CD4-positive, alpha-beta memory T cell (primary cell): ENCODE measurements at regions not wholly inside any gene's neighbourhood (a gene's known extent, or its start where the extent isn't known, plus 50 kb on each side); places are given as distances from the start of the nearest gene placed in this dataset.

Experiments used
- CTCF ChIA-PET: fragments of 350-600 bp; sonication (Branson Sonifier 250); formaldehyde crosslinking; loops from one replicate; lab custom pipeline; 2021; ENCODE audit warnings: inconsistent platforms; ENCODE audit not compliant: partially characterized antibody; lab: Charles Lee
- POLR2A ChIA-PET: fragments of 350-600 bp; sonication (Branson Sonifier 250); formaldehyde crosslinking; loops from one replicate; lab custom pipeline; 2021; ENCODE audit not compliant: partially characterized antibody; lab: Charles Lee
- DNase-seq, 5 donors: peaks; one replicate each; pipeline versions ENCODE4 v3.0.0 to v3.0.0-alpha.2; 2020 to 2022; ENCODE audit warnings: mixed read lengths in 1 of 5
- H3K27ac ChIP-seq: one replicate; pipeline ENCODE4 v1.7.0; 2013; ENCODE audit warnings: low read depth, low read length
- H3K27me3 ChIP-seq: 2 replicates; pipeline ENCODE4 v1.7.0; 2013; ENCODE audit warnings: mild to moderate bottlenecking, low read length, moderate library complexity; ENCODE audit not compliant: insufficient read depth
- H3K36me3 ChIP-seq: 2 replicates; pipeline ENCODE4 v1.7.0; 2013; ENCODE audit warnings: mild to moderate bottlenecking, low read length, moderate library complexity; ENCODE audit not compliant: insufficient read depth
- H3K4me1 ChIP-seq: 2 replicates; pipeline ENCODE4 v1.7.0; 2013; ENCODE audit warnings: mild to moderate bottlenecking, low read length, moderate library complexity; ENCODE audit not compliant: insufficient read depth
- H3K4me3 ChIP-seq, 2 donors: one replicate each; pipeline ENCODE4 v1.7.0; 2013; ENCODE audit warnings: low read length in 2 of 2, mild to moderate bottlenecking in 1 of 2
- H3K9me3 ChIP-seq, 2 donors: one replicate each; pipeline ENCODE4 v1.7.0; 2013; ENCODE audit warnings: low read length in 2 of 2, control low read depth in 1 of 2; ENCODE audit not compliant: control insufficient read depth in 1 of 2
- H3K27ac Mint-ChIP-seq, 7 donors: one replicate each; pipeline ENCODE4 v1.8.0; 2020 to 2021; ENCODE audit warnings: mixed read lengths in 7 of 7, mild to moderate bottlenecking in 6 of 7, inconsistent platforms in 3 of 7, moderate library complexity in 3 of 7
- H3K27me3 Mint-ChIP-seq, 2 donors: one replicate each; pipeline ENCODE4 v1.8.0; 2020 to 2021; ENCODE audit warnings: mixed read lengths in 2 of 2
- H3K36me3 Mint-ChIP-seq, 2 donors: one replicate each; pipeline ENCODE4 v1.8.0; 2020 to 2021; ENCODE audit warnings: mixed read lengths in 2 of 2, inconsistent platforms in 1 of 2, mild to moderate bottlenecking in 1 of 2
- H3K4me1 Mint-ChIP-seq, 4 donors: one replicate each; pipeline ENCODE4 v1.8.0; 2020 to 2021; ENCODE audit warnings: mixed read lengths in 4 of 4, mild to moderate bottlenecking in 1 of 4
- H3K4me3 Mint-ChIP-seq, 8 donors: one replicate each; pipeline ENCODE4 v1.8.0; 2020 to 2021; ENCODE audit warnings: mixed read lengths in 8 of 8, mild to moderate bottlenecking in 7 of 8, moderate library complexity in 6 of 8, inconsistent platforms in 3 of 8
- H3K9me3 Mint-ChIP-seq, 8 donors: one replicate each; pipeline ENCODE4 v1.8.0; 2020 to 2021; ENCODE audit warnings: mixed read lengths in 8 of 8, mild to moderate bottlenecking in 5 of 8, inconsistent platforms in 3 of 8, moderate library complexity in 1 of 8
- intact Hi-C: fragments of 100-400 bp; cut with micrococcal nuclease; formaldehyde crosslinking; loops from one replicate; pipeline ENCODE4 v1.15.1; 2023

- H3K4me3 Mint-ChIP-seq: no peak overlapping the region
- H3K4me1 ChIP-seq: no peaks in the 10 kb centered on the region
- POLR2A ChIA-PET: no interaction called here
- H3K36me3 ChIP-seq: no peaks in the 10 kb centered on the region
- no peak for DNase-seq
- H3K9me3 Mint-ChIP-seq: no peaks in the 10 kb centered on the region
- CTCF ChIA-PET: no interaction called here
- no peaks in the 10 kb centered on the region for H3K36me3 Mint-ChIP-seq
- no peak overlapping the region for H3K4me3 ChIP-seq
- peaks cover 7 to 23% of the 10 kb centered on the region in 2 donors for H3K27me3 Mint-ChIP-seq
- intact Hi-C loops: no loop called here
- no peaks in the 10 kb centered on the region for H3K9me3 ChIP-seq
- no peaks in the 10 kb centered on the region for H3K4me1 Mint-ChIP-seq
- H3K27me3 ChIP-seq: no peaks in the 10 kb centered on the region
- no peak overlapping the region for H3K27ac ChIP-seq
- no peak overlapping the region for H3K27ac Mint-ChIP-seq
Observed at GRCh38 chr15:39394496-39394895, 186.4 kb upstream of the THBS1 start.

- H3K9me3 Mint-ChIP-seq: no peaks in the 10 kb centered on the region
- intact Hi-C loops: no loop called here
- no peak overlapping the region for H3K4me3 Mint-ChIP-seq
- no peaks in the 10 kb centered on the region for H3K27me3 ChIP-seq
- no peaks in the 10 kb centered on the region for H3K36me3 Mint-ChIP-seq
- H3K4me1 Mint-ChIP-seq: no peaks in the 10 kb centered on the region
- H3K36me3 ChIP-seq: no peaks in the 10 kb centered on the region
- no peak overlapping the region for H3K4me3 ChIP-seq
- H3K27ac ChIP-seq: no peak overlapping the region
- H3K27ac Mint-ChIP-seq: no peak overlapping the region
- no peaks in the 10 kb centered on the region for H3K9me3 ChIP-seq
- ChIA-PET CTCF (interaction anchor here (0.6 kb wide), 1 partner anchor 242 kb away, joined by 3 read pairs; no protein-coding TSS in a partner anchor), POLR2A (no interaction called here)
- no peaks in the 10 kb centered on the region for H3K4me1 ChIP-seq
- DNase-seq: no peak
- H3K27me3 Mint-ChIP-seq: peaks cover 9 to 14% of the 10 kb centered on the region in 2 donors
Observed at GRCh38 chr15:39396979-39397615, 183.8 kb upstream of the THBS1 start.

DNA sequence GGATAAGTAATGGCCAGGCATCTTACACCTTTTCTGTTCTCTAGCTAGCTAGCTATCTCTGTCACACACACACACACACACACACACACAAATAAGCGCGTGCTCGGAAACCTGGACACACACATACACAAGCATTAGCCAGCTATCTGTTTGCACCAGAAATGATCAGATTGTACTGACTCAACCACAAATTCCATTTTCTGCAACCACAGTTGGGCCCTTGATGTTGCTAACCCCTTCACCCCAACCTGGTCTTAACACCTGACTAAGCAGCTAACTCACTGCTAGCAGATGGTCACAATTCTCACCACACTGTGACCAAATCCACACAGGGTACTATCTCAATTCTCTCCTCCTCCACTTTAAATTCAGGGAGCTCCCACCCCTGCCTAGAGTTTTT is 183.0 kb upstream of the THBS1 start:
- intact Hi-C loops: no loop called here
- Mint-ChIP-seq H3K9me3 (no peaks in the 10 kb centered on the region), H3K27me3 (peaks cover 9 to 11% of the 10 kb centered on the region in 2 donors), H3K27ac (no peak overlapping the region), H3K4me3 (no peak overlapping the region), H3K4me1 (no peaks in the 10 kb centered on the region), H3K36me3 (no peaks in the 10 kb centered on the region)
- DNase-seq: no peak
- CTCF ChIA-PET: no interaction called here
- POLR2A ChIA-PET: no interaction called here
- H3K9me3 ChIP-seq: no peaks in the 10 kb centered on the region
- no peak overlapping the region for H3K27ac ChIP-seq
- H3K4me1 ChIP-seq: no peaks in the 10 kb centered on the region
- no peaks in the 10 kb centered on the region for H3K27me3 ChIP-seq
- H3K4me3 ChIP-seq: no peak overlapping the region
- H3K36me3 ChIP-seq: no peaks in the 10 kb centered on the region

DNA sequence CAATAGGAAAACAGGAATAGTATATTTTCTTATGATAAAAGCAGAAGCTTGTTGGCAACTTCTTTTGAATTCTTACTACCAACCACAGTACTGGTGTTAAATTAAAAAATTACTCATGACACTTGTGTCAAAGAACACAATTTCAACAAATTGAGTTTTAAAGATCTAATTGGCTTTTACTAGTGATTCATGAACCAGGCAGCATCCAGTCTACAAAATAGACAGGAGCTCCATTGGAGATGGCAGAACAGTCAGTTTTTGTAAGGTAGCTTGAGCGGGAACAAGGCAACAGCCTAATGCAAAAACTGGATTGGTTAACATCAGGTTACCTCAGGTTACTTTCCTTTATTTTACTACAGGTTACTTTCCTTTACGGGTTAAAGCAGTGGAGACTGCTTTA is 181.3 kb upstream of the THBS1 start:
- no peak overlapping the region for H3K27ac ChIP-seq

DNA sequence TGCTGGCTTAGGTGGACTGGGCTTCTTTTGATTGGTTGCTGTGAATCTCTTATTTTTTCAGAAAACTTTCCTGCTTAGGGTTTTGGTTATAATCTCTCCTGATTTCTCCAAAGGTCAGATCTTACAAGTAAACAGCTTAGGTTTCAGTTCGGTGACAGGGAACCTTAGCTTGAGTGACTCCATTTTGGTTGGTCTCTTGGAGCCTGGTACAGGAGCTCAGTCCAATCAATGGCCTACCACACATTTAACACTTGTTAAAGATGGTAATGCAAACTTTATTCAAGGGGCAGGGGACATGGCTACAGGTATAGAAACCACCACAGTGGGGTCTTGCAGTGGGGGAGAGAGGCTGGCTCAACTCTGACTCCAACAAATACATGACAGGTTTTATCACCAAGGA is 180.9 kb upstream of the THBS1 start:
- intact Hi-C loops: no loop called here
- H3K27me3 ChIP-seq: no peaks in the 10 kb centered on the region
- Mint-ChIP-seq H3K27ac (no peak overlapping the region), H3K9me3 (no peaks in the 10 kb centered on the region), H3K27me3 (peaks cover 7% of the 10 kb centered on the region in 2 donors), H3K4me1 (no peaks in the 10 kb centered on the region), H3K36me3 (no peaks in the 10 kb centered on the region), H3K4me3 (no peak overlapping the region)
- H3K36me3 ChIP-seq: no peaks in the 10 kb centered on the region
- DNase-seq: no peak
- ChIA-PET POLR2A (no interaction called here), CTCF (no interaction called here)
- no peaks in the 10 kb centered on the region for H3K9me3 ChIP-seq
- no peak overlapping the region for H3K4me3 ChIP-seq
- no peaks in the 10 kb centered on the region for H3K4me1 ChIP-seq
- no peak overlapping the region for H3K27ac ChIP-seq

More for the DNA sequence above, 181.3 kb upstream of the THBS1 start:
- DNase-seq: no peak
- H3K4me1 Mint-ChIP-seq: no peaks in the 10 kb centered on the region
- Histone ChIP-seq H3K4me1 (no peaks in the 10 kb centered on the region), H3K36me3 (no peaks in the 10 kb centered on the region), H3K4me3 (no peak overlapping the region), H3K9me3 (no peaks in the 10 kb centered on the region), H3K27me3 (no peaks in the 10 kb centered on the region)
- H3K27me3 Mint-ChIP-seq: peaks cover 8 to 9% of the 10 kb centered on the region in 2 donors
- intact Hi-C loops: no loop called here
- no peak overlapping the region for H3K4me3 Mint-ChIP-seq
- POLR2A ChIA-PET: no interaction called here
- H3K36me3 Mint-ChIP-seq: no peaks in the 10 kb centered on the region
- CTCF ChIA-PET: no interaction called here
- no peaks in the 10 kb centered on the region for H3K9me3 Mint-ChIP-seq
- no peak overlapping the region for H3K27ac Mint-ChIP-seq

DNA sequence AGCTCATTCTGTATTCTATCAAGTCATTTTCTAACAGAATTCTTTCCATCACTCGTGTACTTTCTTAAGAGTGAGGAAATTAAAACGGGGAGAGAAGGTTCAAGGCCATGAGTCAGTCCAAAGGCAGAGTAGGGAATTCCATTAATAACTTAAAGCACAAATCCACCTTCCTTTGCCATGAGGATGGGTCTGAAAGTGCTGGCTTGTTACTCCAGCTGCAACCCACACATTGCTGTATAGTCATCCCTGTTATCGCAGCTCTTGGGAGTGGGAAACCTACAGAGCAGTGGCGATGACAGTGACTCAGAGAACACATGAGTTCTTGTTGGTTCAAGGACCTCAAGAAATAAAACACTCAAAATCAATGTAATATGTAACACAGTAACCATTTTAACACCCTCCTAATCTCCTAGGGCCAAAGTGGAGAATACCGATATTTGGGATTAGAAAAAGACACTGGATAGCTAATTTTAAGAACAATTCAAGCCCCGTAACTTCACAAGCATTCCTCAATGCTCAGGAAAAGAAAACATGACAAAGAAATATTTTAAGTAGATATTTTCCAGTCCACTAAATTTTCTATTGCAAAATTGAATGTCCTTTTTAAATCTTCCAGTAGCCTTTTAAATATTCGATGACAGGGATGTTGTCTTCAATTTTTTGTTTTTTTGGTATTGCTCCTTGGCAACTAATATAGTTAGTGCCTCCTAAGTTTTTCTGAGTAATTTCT is 179.9 kb upstream of the THBS1 start:
- Histone ChIP-seq H3K27me3 (no peaks in the 10 kb centered on the region), H3K27ac (no peak overlapping the region), H3K9me3 (no peaks in the 10 kb centered on the region), H3K4me3 (no peak overlapping the region), H3K4me1 (no peaks in the 10 kb centered on the region), H3K36me3 (no peaks in the 10 kb centered on the region)
- ChIA-PET CTCF (no interaction called here), POLR2A (no interaction called here)
- Mint-ChIP-seq H3K27me3 (peaks cover 2 to 5% of the 10 kb centered on the region in 2 donors), H3K4me1 (no peaks in the 10 kb centered on the region), H3K4me3 (no peak overlapping the region), H3K27ac (no peak overlapping the region), H3K9me3 (no peaks in the 10 kb centered on the region), H3K36me3 (no peaks in the 10 kb centered on the region)
- DNase-seq: no peak
- intact Hi-C loops: no loop called here

- intact Hi-C loops: no loop called here
- DNase-seq: no peak
- Mint-ChIP-seq H3K27me3 (peaks cover 2 to 6% of the 10 kb centered on the region in 2 donors), H3K27ac (no peak overlapping the region), H3K4me1 (no peaks in the 10 kb centered on the region), H3K36me3 (no peaks in the 10 kb centered on the region), H3K4me3 (no peak overlapping the region), H3K9me3 (no peaks in the 10 kb centered on the region)
- Histone ChIP-seq H3K27ac (no peak overlapping the region), H3K9me3 (no peaks in the 10 kb centered on the region), H3K4me3 (no peak overlapping the region), H3K4me1 (no peaks in the 10 kb centered on the region), H3K27me3 (no peaks in the 10 kb centered on the region), H3K36me3 (no peaks in the 10 kb centered on the region)
- POLR2A ChIA-PET: no interaction called here
- CTCF ChIA-PET: no interaction called here
Observed at GRCh38 chr15:39403640-39404117, 177.2 kb upstream of the THBS1 start.
